ENCODE measurements at regions not wholly inside any gene's neighbourhood (a gene's known extent, or its start where the extent isn't known, plus 50 kb on each side); places are given as distances from the start of the nearest gene placed in this dataset.
A peak's percentile ranks its signal among the peaks of the same experiment; 100 is the strongest.
"Not testable (repeated sequence)": the region's sequence is repeated elsewhere in the genome, so short reads cannot be mapped to it uniquely, and the experiment has no call there.

- DNase-seq: no peak
These were observed 548.1 kb upstream of the ADGRL2 start for GRCh38 chr1:81252471-81253151.

DNA sequence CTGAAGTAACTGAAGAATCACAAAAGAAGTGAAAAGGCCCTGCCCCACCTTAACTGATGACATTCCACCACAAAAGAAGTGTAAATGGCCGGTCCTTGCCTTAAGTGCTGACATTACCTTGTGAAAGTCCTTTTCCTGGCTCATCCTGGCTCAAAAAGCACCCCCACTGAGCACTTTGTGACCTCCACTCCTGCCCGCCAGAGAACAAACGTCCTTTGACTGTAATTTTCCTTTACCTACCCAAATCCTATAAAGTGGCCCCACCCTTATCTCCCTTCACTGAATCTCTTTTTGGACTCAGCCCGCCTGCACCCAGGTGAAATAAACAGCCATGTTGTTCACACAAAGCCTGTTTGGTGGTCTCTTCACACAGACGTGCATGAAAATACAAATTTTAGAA lies 549.9 kb upstream of the ADGRL2 start:
- not testable (repeated sequence) for DNase-seq

- not testable (repeated sequence) for DNase-seq
These were observed 555.5 kb upstream of the ADGRL2 start for GRCh38 chr1:81245084-81245715.

GRCh38 chr1:81244612-81245011 lies 556.1 kb upstream of the ADGRL2 start:
- DNase-seq: not testable (repeated sequence)

DNA sequence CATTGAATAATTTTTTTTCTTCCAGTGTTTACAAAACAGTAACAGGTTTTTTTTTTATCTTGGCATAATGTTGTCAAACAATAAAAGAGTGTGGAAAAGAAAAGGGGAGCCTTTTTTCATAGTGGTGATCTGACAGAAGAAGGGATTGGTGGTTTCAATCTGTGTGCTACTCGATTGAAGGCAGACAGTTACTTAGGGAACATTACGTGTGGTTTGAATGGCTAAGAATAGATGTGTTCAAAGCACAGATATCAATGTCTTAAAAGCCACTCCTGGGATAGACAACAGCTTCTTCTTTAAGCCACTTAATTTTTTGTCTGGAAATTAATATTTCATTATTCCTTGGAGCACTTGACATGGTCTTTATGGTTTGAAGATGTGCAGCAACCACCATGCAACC lies 558.6 kb upstream of the ADGRL2 start:
- no peak for DNase-seq

GRCh38 chr1:81238129-81238528 lies 562.6 kb upstream of the ADGRL2 start:
- DNase-seq: no peak

- DNase-seq: peak; percentile 44
These were observed 563.2 kb upstream of the ADGRL2 start for GRCh38 chr1:81237473-81238089.

- DNase-seq: no peak
These were observed 566.5 kb upstream of the ADGRL2 start for GRCh38 chr1:81234237-81234636.

DNA sequence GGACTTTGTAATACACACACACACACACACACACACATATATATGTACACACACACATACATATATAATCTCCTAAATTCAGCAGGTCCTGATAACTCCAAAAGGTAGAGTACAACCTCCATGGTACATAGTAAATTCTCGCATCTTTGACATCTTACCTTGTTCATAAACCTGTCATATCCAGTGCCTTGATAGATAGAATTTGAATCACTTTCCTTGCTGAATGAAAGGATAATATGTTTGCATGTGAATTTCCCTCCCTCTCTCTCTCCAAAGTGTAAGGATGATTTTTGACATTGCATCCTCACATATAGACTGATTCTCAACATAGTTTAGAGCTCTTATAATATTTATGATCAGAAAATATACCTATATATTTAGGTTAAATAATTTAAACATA lies 567.1 kb upstream of the ADGRL2 start:
- DNase-seq: no peak

DNA sequence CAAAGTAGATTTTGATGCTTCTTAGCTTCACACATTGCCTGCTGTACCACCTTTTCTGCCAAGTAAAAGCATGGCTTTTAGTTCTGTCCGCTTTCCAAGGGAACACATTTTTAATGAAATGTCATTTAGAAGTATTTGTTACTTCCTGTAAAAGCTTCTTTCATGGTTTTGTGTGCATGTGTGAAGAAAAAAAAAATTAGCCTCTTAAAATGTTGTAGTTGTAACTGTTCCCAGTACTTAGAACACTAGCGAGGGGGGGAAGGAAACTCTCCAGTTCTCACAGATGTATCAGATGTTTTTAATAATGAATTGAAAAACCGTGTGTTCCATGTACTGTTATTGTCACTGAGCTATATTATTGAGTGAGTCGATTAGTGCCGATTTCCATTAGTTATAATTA lies 568.3 kb upstream of the ADGRL2 start:
- DNase-seq: no peak

DNA sequence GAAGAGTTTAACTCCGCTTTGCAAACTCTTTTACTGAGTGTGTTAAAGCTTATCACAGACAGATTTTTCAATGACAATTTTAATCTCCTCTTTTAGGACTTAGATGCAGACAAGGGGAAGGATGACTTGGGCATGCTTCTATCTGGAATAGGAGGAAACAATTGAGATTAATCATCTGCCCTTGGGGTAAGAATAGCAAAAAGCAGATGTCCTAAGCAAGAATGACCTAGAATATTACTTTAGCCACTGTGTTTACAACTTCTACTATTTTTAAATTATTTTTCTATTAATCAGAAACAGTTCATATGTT lies 569.0 kb upstream of the ADGRL2 start:
- no peak for DNase-seq

- no peak for DNase-seq
These were observed 569.6 kb upstream of the ADGRL2 start for GRCh38 chr1:81230983-81231728.

GRCh38 chr1:81228926-81229325 lies 571.8 kb upstream of the ADGRL2 start:
- DNase-seq: no peak

DNA sequence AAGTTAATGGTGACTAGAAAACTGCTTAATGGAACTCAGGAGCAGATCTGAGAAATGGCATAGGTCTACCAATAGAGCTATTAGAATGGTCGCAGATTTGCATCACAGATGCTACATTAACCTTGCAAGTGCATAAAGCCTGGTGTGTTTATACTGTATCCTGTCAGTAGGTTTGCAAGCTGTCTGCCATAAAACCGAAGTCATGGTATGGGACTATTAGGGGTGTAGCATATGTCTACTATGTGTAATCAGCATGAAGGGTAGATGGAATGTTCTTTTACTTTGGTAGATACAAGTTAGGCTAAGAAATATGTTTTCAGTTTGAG lies 574.2 kb upstream of the ADGRL2 start:
- no peak for DNase-seq

DNA sequence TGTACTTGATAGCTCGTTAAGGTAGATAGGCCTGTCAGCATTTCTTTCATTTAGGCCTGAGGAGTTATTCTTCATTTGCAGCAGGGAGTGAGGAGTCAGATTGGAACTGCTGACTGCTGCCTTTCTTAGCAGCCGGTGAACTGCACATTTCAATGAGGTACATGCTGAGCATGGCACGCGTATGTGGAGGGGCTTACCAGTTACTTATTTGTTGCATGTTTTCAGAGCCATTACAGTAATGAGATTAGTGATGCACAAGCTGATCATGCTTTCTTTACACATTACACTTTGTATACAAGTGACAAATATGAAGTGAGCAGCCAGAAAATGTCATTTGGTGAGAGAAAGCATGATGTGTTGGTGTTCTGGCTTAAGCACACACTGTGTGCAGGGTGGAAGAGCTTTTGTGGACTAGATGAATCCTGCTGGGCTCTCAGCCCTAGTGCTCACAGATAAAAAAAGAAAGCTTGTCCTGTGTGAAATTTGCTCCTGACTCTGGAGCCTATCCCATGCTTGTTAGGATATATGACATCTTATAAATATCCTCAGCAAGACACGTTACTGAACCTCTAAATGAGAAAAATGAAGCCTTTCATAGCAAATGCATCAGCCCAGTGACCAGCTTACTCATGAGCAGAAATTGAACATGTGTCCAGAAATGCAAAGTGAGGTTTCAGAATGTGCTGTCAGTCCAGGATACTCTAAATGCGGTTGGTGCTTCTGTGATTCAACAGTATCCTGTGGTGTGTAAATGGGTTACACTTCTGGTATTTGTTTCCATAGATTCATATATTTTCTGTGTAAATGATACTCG lies 574.7 kb upstream of the ADGRL2 start:
- no peak for DNase-seq

DNA sequence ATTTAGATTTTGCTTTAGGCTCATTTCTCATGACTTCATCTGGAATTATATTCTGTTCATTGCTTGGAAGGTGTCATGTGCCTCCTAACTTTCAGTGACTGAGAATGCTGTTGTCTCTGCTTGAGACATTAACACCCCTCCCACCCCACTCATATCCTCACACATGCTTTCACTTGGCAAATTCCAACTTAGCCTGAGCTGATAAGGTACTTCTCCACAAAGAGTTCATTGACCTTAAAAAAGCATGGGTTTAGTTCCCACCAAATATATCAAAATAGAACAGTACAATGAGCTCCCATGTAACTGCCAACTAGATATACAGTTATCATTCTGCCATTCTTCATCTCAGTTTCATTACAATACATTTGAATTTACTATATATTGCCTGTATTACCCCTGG lies 576.5 kb upstream of the ADGRL2 start:
- no peak for DNase-seq

- DNase-seq: no peak
These were observed 579.2 kb upstream of the ADGRL2 start for GRCh38 chr1:81221564-81221963.

- DNase-seq: no peak
These were observed 580.1 kb upstream of the ADGRL2 start for GRCh38 chr1:81220614-81221071.

- DNase-seq: no peak
These were observed 583.7 kb upstream of the ADGRL2 start for GRCh38 chr1:81217058-81217457.

GRCh38 chr1:81213279-81213678 lies 587.5 kb upstream of the ADGRL2 start:
- no peak for DNase-seq

GRCh38 chr1:81209461-81209860 lies 591.3 kb upstream of the ADGRL2 start:
- DNase-seq: no peak

- DNase-seq: no peak
These were observed 592.3 kb upstream of the ADGRL2 start for GRCh38 chr1:81208441-81208840.

Data from left kidney (tissue), 1 donor.